MM.1S (cell line): ENCODE measurements at regions not wholly inside any gene's neighbourhood (a gene's known extent, or its start where the extent isn't known, plus 50 kb on each side); places are given as distances from the start of the nearest gene placed in this dataset.

ENCODE experiments used
- CTCF ChIP-seq: fragments of 300-600 bp; sonication (generic); IDR thresholded peaks from 2 replicates; pipeline ENCODE4 v1.5.1; 2016; ENCODE audit warnings: antibody characterized with exemption, low read length, mixed read lengths
- EZH2 ChIP-seq: fragments of 300-600 bp; sonication (generic); optimal IDR thresholded peaks from 2 replicates; pipeline ENCODE3; 2017; ENCODE audit warnings: low read depth, mild to moderate bottlenecking, antibody characterized with exemption, low read length, mixed read lengths
- EZH2phosphoT487 ChIP-seq: fragments of 300-600 bp; sonication (generic); IDR thresholded peaks from 2 replicates; pipeline ENCODE4 v1.6.1; 2018; ENCODE audit warnings: antibody characterized with exemption, low read length

GRCh38 chr13:109427695-109428094 is 358.7 kb downstream of the IRS2 start:
- TF ChIP-seq CTCF, result no peak
- TF ChIP-seq EZH2, result no peak
- no peak for TF ChIP-seq EZH2phosphoT487
